ENCODE measurements at regions not wholly inside any gene's neighbourhood (a gene's known extent, or its start where the extent isn't known, plus 50 kb on each side); places are given as distances from the start of the nearest gene placed in this dataset.

DNA sequence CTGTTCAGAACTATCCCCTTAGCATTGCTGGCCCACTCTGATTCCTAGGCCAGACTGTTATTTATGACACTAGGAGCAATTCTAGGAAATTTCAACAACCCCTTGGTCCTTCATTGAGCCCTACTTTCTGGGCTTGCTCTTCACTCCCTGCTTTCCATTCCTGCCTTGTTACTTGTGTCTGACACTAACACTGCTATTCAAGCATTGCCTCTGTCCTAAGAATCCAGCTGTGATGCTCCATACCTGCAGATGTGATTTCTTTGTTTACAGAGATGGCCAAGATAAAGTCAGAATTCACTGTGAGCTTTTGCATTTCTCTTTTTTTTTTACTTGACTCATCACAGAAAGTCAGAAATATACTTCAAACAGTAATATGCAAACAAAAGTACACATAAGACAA, 377.2 kb upstream of the GOT2 start (continued):
- no peak for TF ChIP-seq SP2 (IDR thresholded peaks at IDR 0.05; ENCODE audit: extremely low read depth, low read depth, low read length, poor library complexity, severe bottlenecking)
- no peak for TF ChIP-seq E2F3 (CRISPR knock-in tag; IDR thresholded peaks at IDR 0.05)
- TF ChIP-seq TARDBP (IDR thresholded peaks at IDR 0.05), result no peak
- TF ChIP-seq ZNF583 (CRISPR knock-in tag; IDR thresholded peaks at IDR 0.05), result no peak
- no peak for TF ChIP-seq ZNF785 (CRISPR knock-in tag; IDR thresholded peaks at IDR 0.05)
- no peak for TF ChIP-seq ZFP36 (IDR thresholded peaks at IDR 0.05; ENCODE audit: low read depth, low read length, partially characterized antibody)
- TF ChIP-seq NCOA6 (IDR thresholded peaks at IDR 0.05), result no peak
- TF ChIP-seq, protein P1, sequence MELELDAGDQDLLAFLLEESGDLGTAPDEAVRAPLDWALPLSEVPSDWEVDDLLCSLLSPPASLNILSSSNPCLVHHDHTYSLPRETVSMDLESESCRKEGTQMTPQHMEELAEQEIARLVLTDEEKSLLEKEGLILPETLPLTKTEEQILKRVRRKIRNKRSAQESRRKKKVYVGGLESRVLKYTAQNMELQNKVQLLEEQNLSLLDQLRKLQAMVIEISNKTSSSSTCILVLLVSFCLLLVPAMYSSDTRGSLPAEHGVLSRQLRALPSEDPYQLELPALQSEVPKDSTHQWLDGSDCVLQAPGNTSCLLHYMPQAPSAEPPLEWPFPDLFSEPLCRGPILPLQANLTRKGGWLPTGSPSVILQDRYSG (tag; conservative IDR thresholded peaks at IDR 0.05; ENCODE audit: low read depth), result no peak
- TF ChIP-seq TRIM24 (IDR thresholded peaks at IDR 0.05), result no peak

DNA sequence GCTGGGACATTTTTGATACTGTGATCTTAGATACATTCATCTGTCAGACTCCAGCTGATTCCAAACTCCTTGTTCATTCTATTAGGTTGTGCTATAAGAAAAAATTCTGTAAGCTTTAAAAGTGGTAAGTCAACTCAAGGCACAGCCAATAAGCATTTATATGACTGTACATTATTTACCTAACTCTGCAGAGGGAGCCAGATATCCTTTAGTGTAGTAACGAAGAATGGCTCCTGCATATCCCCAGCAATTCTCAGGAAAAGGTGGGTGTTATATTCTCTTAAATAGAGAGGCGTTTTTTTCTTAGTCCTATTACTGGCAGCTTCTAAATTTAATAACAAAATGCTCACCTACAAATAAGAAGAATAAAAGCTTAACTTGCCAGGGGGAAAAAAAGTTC, 374.3 kb upstream of the GOT2 start:
- no peak overlapping the region for H3K9ac ChIP-seq (ENCODE audit: insufficient read depth in 1 of 2, low read depth in 2 of 2, low read length in 2 of 2)
- 0% methylated on average over 2 of the region's 2 CpGs for WGBS (ENCODE audit: insufficient coverage, low coverage, missing lambda C conversion rate)
- no peaks in the 10 kb centered on the region for H4K20me1 ChIP-seq (replicated peaks; ENCODE audit: control insufficient read depth, insufficient read depth, low read length)
- BruUV-seq (replicated peaks), result no TSS peak
- H3K4me1 ChIP-seq (replicated peaks in 1 of 2; ENCODE audit: control insufficient read depth in 2 of 2, insufficient read depth in 2 of 2, low read length in 2 of 2), result no peaks in the 10 kb centered on the region
- no peaks in the 10 kb centered on the region for H3K9me1 ChIP-seq (ENCODE audit: control insufficient read depth, insufficient read depth, low read length)
- in situ Hi-C loops (cut with MboI), result no loop called here
- intact Hi-C loops (cut with micrococcal nuclease), result no loop called here
- DNase-seq (ENCODE audit: extremely low read depth in 1 of 4, low spot score in 3 of 4) (no peak), FAIRE-seq (no peak), ATAC-seq (no peak)
- H3K27ac ChIP-seq (ENCODE audit: extremely low read depth, low read depth, low read length), result no peak overlapping the region
- no peaks in the 10 kb centered on the region for H3K27me3 ChIP-seq (ENCODE audit: control insufficient read depth in 2 of 2, insufficient read depth in 2 of 2, low read length in 2 of 2)
- ChIA-PET CTCF (ENCODE audit: low intra/inter-chr PET ratio) (no interaction called here), POLR2A (no interaction called here)
- H3K79me2 ChIP-seq (ENCODE audit: control insufficient read depth, insufficient read depth, low read length), result no peaks in the 10 kb centered on the region
- no peaks in the 10 kb centered on the region for H3K36me3 ChIP-seq (ENCODE audit: control insufficient read depth, insufficient read depth, low read length)
- H2AFZ ChIP-seq (ENCODE audit: low read depth, low read length), result no peak overlapping the region
- no peak overlapping the region for H3K4me3 ChIP-seq
- H3K4me2 ChIP-seq (ENCODE audit: insufficient read depth, low read length), result no peak overlapping the region
- H3K9me3 ChIP-seq (replicated peaks; ENCODE audit: control insufficient read depth, insufficient read depth, low read depth, low read length), result no peaks in the 10 kb centered on the region
- TF ChIP-seq GABPA (tag; conservative IDR thresholded peaks at IDR 0.05; ENCODE audit: low read depth) (no peak), FOXA1 (IDR thresholded peaks at IDR 0.05; ENCODE audit: borderline replicate concordance) (no peak), ZNF41 (CRISPR knock-in tag; conservative IDR thresholded peaks at IDR 0.05) (no peak), ZNF444 (CRISPR knock-in tag; IDR thresholded peaks at IDR 0.05) (no peak), HDAC3 (IDR thresholded peaks at IDR 0.05; ENCODE audit: borderline replicate concordance, partially characterized antibody) (no peak), PHB (CRISPR knock-in tag; IDR thresholded peaks at IDR 0.05) (no peak)
- TF ChIP-seq, protein P2, sequence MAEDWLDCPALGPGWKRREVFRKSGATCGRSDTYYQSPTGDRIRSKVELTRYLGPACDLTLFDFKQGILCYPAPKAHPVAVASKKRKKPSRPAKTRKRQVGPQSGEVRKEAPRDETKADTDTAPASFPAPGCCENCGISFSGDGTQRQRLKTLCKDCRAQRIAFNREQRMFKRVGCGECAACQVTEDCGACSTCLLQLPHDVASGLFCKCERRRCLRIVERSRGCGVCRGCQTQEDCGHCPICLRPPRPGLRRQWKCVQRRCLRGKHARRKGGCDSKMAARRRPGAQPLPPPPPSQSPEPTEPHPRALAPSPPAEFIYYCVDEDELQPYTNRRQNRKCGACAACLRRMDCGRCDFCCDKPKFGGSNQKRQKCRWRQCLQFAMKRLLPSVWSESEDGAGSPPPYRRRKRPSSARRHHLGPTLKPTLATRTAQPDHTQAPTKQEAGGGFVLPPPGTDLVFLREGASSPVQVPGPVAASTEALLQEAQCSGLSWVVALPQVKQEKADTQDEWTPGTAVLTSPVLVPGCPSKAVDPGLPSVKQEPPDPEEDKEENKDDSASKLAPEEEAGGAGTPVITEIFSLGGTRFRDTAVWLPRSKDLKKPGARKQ (CRISPR knock-in tag; IDR thresholded peaks at IDR 0.05), result no peak
- TF ChIP-seq, protein P3, sequence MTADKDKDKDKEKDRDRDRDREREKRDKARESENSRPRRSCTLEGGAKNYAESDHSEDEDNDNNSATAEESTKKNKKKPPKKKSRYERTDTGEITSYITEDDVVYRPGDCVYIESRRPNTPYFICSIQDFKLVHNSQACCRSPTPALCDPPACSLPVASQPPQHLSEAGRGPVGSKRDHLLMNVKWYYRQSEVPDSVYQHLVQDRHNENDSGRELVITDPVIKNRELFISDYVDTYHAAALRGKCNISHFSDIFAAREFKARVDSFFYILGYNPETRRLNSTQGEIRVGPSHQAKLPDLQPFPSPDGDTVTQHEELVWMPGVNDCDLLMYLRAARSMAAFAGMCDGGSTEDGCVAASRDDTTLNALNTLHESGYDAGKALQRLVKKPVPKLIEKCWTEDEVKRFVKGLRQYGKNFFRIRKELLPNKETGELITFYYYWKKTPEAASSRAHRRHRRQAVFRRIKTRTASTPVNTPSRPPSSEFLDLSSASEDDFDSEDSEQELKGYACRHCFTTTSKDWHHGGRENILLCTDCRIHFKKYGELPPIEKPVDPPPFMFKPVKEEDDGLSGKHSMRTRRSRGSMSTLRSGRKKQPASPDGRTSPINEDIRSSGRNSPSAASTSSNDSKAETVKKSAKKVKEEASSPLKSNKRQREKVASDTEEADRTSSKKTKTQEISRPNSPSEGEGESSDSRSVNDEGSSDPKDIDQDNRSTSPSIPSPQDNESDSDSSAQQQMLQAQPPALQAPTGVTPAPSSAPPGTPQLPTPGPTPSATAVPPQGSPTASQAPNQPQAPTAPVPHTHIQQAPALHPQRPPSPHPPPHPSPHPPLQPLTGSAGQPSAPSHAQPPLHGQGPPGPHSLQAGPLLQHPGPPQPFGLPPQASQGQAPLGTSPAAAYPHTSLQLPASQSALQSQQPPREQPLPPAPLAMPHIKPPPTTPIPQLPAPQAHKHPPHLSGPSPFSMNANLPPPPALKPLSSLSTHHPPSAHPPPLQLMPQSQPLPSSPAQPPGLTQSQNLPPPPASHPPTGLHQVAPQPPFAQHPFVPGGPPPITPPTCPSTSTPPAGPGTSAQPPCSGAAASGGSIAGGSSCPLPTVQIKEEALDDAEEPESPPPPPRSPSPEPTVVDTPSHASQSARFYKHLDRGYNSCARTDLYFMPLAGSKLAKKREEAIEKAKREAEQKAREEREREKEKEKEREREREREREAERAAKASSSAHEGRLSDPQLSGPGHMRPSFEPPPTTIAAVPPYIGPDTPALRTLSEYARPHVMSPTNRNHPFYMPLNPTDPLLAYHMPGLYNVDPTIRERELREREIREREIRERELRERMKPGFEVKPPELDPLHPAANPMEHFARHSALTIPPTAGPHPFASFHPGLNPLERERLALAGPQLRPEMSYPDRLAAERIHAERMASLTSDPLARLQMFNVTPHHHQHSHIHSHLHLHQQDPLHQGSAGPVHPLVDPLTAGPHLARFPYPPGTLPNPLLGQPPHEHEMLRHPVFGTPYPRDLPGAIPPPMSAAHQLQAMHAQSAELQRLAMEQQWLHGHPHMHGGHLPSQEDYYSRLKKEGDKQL (CRISPR knock-in tag; IDR thresholded peaks at IDR 0.05; ENCODE audit: borderline replicate concordance), result no peak
